RWPE2 (cell line): ENCODE measurements at regions not wholly inside any gene's neighbourhood (a gene's known extent, or its start where the extent isn't known, plus 50 kb on each side); places are given as distances from the start of the nearest gene placed in this dataset.

Source experiments
- ATAC-seq: fragments of 200-7000 bp; cut with Tn5 transposase; 3 replicates; pipeline ENCODE4 v1.9.1; 2021; ENCODE audit warnings: low read depth
- DNase-seq: peaks from one replicate; pipeline ENCODE4 v3.0.0-alpha.2; 2020; ENCODE audit warnings: low spot score
- H3K27ac ChIP-seq: fragments of 450-650 bp; 2 replicates; pipeline ENCODE4 v1.5.1; 2017; ENCODE audit warnings: mild to moderate bottlenecking; ENCODE audit not compliant: poor library complexity, severe bottlenecking
- H3K27me3 ChIP-seq: fragments of 250-450 bp; sonication (Bioruptor Pico); 2 replicates; pipeline ENCODE4 v1.5.1; 2021; ENCODE audit warnings: mild to moderate bottlenecking, moderate library complexity; ENCODE audit not compliant: insufficient read depth, poor library complexity, severe bottlenecking
- H3K36me3 ChIP-seq: fragments of 250-450 bp; sonication (Bioruptor Pico); 2 replicates; pipeline ENCODE4 v1.5.1; 2020; ENCODE audit warnings: low read depth, mild to moderate bottlenecking, moderate library complexity
- H3K4me1 ChIP-seq: fragments of 250-450 bp; sonication (Bioruptor Pico); 2 replicates; pipeline ENCODE4 v1.5.1; 2021; ENCODE audit warnings: mild to moderate bottlenecking, moderate library complexity; ENCODE audit not compliant: insufficient read depth, poor library complexity, severe bottlenecking
- H3K4me3 ChIP-seq: fragments of 250-450 bp; sonication (Bioruptor Pico); 2 replicates; pipeline ENCODE4 v1.5.1; 2021; ENCODE audit warnings: mild to moderate bottlenecking, moderate library complexity; ENCODE audit not compliant: severe bottlenecking
- H3K9me3 ChIP-seq: fragments of 250-450 bp; sonication (Bioruptor Pico); 2 replicates; pipeline ENCODE4 v1.5.1; 2021; ENCODE audit warnings: mild to moderate bottlenecking, moderate library complexity; ENCODE audit not compliant: severe bottlenecking
- CTCF ChIP-seq: fragments of 450-650 bp; IDR thresholded peaks from one replicate; pipeline ENCODE4 v1.5.1; 2017; ENCODE audit warnings: mild to moderate bottlenecking, moderate library complexity; ENCODE audit not compliant: poor library complexity, severe bottlenecking

GRCh38 chr13:64274481-64275217, 2859.0 kb upstream of the PCDH20 start:
- Histone ChIP-seq H3K9me3 (no peaks in the 10 kb centered on the region), H3K4me1 (peaks cover 12% of the 10 kb centered on the region), H3K27me3 (peaks cover 2% of the 10 kb centered on the region), H3K4me3 (no peak overlapping the region), H3K27ac (no peak overlapping the region), H3K36me3 (no peaks in the 10 kb centered on the region)
- no peak for DNase-seq
- no peak for TF ChIP-seq CTCF
- no peak for ATAC-seq

- Histone ChIP-seq H3K4me1 (peaks cover 8% of the 10 kb centered on the region), H3K9me3 (no peaks in the 10 kb centered on the region), H3K4me3 (no peak overlapping the region), H3K27me3 (peaks cover 2% of the 10 kb centered on the region), H3K36me3 (no peaks in the 10 kb centered on the region), H3K27ac (no peak overlapping the region)
- no peak for ATAC-seq
- no peak for DNase-seq
- no peak for TF ChIP-seq CTCF
Measured at GRCh38 chr13:64273780-64274179, 2858.1 kb upstream of the PCDH20 start.

- no peak for DNase-seq
- no peak overlapping the region for H3K27ac ChIP-seq
- no peak overlapping the region for H3K4me3 ChIP-seq
- H3K36me3 ChIP-seq = no peaks in the 10 kb centered on the region
- no peaks in the 10 kb centered on the region for H3K4me1 ChIP-seq
- H3K9me3 ChIP-seq = no peaks in the 10 kb centered on the region
- no peak for ATAC-seq
- H3K27me3 ChIP-seq = peaks cover 2% of the 10 kb centered on the region
- TF ChIP-seq CTCF = no peak
Measured at GRCh38 chr13:64272681-64273080, 2857.0 kb upstream of the PCDH20 start.

- Histone ChIP-seq H3K4me3 (no peak overlapping the region), H3K9me3 (no peaks in the 10 kb centered on the region), H3K4me1 (no peaks in the 10 kb centered on the region), H3K36me3 (no peaks in the 10 kb centered on the region), H3K27me3 (no peaks in the 10 kb centered on the region), H3K27ac (no peak overlapping the region)
- DNase-seq (no peak), ATAC-seq (no peak)
- no peak for TF ChIP-seq CTCF
Measured at GRCh38 chr13:64266024-64266423, 2850.4 kb upstream of the PCDH20 start.

- H3K4me1 ChIP-seq = no peaks in the 10 kb centered on the region
- no peak for DNase-seq
- no peak for TF ChIP-seq CTCF
- H3K27ac ChIP-seq = no peak overlapping the region
- no peaks in the 10 kb centered on the region for H3K27me3 ChIP-seq
- H3K36me3 ChIP-seq = no peaks in the 10 kb centered on the region
- no peaks in the 10 kb centered on the region for H3K9me3 ChIP-seq
- no peak overlapping the region for H3K4me3 ChIP-seq
- no peak for ATAC-seq
Measured at GRCh38 chr13:64263285-64263684, 2847.6 kb upstream of the PCDH20 start.
